ENCODE measurements at regions not wholly inside any gene's neighbourhood (a gene's known extent, or its start where the extent isn't known, plus 50 kb on each side); places are given as distances from the start of the nearest gene placed in this dataset.

- TF ChIP-seq ZNF416 (CRISPR knock-in tag; IDR thresholded peaks at IDR 0.05) = no peak
- TF ChIP-seq, protein P1, sequence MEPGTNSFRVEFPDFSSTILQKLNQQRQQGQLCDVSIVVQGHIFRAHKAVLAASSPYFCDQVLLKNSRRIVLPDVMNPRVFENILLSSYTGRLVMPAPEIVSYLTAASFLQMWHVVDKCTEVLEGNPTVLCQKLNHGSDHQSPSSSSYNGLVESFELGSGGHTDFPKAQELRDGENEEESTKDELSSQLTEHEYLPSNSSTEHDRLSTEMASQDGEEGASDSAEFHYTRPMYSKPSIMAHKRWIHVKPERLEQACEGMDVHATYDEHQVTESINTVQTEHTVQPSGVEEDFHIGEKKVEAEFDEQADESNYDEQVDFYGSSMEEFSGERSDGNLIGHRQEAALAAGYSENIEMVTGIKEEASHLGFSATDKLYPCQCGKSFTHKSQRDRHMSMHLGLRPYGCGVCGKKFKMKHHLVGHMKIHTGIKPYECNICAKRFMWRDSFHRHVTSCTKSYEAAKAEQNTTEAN (CRISPR knock-in tag; IDR thresholded peaks at IDR 0.05) = no peak
- TF ChIP-seq, protein P2, sequence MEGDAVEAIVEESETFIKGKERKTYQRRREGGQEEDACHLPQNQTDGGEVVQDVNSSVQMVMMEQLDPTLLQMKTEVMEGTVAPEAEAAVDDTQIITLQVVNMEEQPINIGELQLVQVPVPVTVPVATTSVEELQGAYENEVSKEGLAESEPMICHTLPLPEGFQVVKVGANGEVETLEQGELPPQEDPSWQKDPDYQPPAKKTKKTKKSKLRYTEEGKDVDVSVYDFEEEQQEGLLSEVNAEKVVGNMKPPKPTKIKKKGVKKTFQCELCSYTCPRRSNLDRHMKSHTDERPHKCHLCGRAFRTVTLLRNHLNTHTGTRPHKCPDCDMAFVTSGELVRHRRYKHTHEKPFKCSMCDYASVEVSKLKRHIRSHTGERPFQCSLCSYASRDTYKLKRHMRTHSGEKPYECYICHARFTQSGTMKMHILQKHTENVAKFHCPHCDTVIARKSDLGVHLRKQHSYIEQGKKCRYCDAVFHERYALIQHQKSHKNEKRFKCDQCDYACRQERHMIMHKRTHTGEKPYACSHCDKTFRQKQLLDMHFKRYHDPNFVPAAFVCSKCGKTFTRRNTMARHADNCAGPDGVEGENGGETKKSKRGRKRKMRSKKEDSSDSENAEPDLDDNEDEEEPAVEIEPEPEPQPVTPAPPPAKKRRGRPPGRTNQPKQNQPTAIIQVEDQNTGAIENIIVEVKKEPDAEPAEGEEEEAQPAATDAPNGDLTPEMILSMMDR (IDR thresholded peaks at IDR 0.05) = no peak
- TF ChIP-seq MLX (CRISPR knock-in tag; IDR thresholded peaks at IDR 0.05) = no peak
- no peak for TF ChIP-seq ETV6 (CRISPR knock-in tag; IDR thresholded peaks at IDR 0.05)
Observed at GRCh38 chr4:160251522-160252170, 1148.8 kb downstream of the RAPGEF2 start.

Measured in WTC11 (cell line).